Endothelial cell of umbilical vein (primary cell): ENCODE measurements at regions not wholly inside any gene's neighbourhood (a gene's known extent, or its start where the extent isn't known, plus 50 kb on each side); places are given as distances from the start of the nearest gene placed in this dataset.

Experiments used
- CTCF ChIP-seq, 2 donors: IDR thresholded peaks; 1 replicate in 1 of 2; 2 replicates in 1 of 2; pipeline ENCODE4 v1.5.1; 2011; ENCODE audit warnings: low read length in 2 of 2, mild to moderate bottlenecking in 2 of 2, moderate library complexity in 2 of 2, control low read depth in 1 of 2, inconsistent platforms in 1 of 2, low read depth in 1 of 2; ENCODE audit not compliant: insufficient read depth in 1 of 2; ENCODE audit errors: extremely low read depth in 1 of 2
- EZH2 ChIP-seq: IDR thresholded peaks from 2 replicates; pipeline ENCODE4 v1.6.1; 2012; ENCODE audit warnings: borderline replicate concordance, low read depth, mild to moderate bottlenecking, moderate library complexity, low read length, inconsistent platforms; ENCODE audit not compliant: severe bottlenecking
- GATA2 ChIP-seq: IDR thresholded peaks from 2 replicates; pipeline ENCODE4 v1.7.0; 2011; ENCODE audit warnings: low read depth, mild to moderate bottlenecking, moderate library complexity, mixed read lengths, low read length; ENCODE audit not compliant: insufficient read length, insufficient read depth
- MYC ChIP-seq: IDR thresholded peaks from one replicate; pipeline ENCODE4 v1.6.1; 2011; ENCODE audit warnings: mild to moderate bottlenecking, low read depth, low read length
- POLR2A ChIP-seq: IDR thresholded peaks from 2 replicates; pipeline ENCODE4 v1.6.1; 2012; ENCODE audit warnings: low read depth, mild to moderate bottlenecking, control low read depth, low read length
- POLR2AphosphoS5 ChIP-seq: IDR thresholded peaks from 2 replicates; pipeline ENCODE4 v1.6.1; 2012; ENCODE audit warnings: low read depth, mild to moderate bottlenecking, control low read depth, low read length, moderate library complexity; ENCODE audit not compliant: insufficient read depth

GRCh38 chr7:34222316-34222715 is 317.0 kb downstream of the BMPER start:
- TF ChIP-seq POLR2A (no peak), CTCF (IDR thresholded peaks at IDR 0.05; ENCODE audit: extremely low read depth in 1 of 2, insufficient read depth in 1 of 2, low read depth in 1 of 2, low read length in 2 of 2) (no peak), EZH2 (no peak), MYC (no peak), GATA2 (no peak), POLR2AphosphoS5 (no peak)
